Putamen (tissue), 1 donor: ENCODE measurements at regions not wholly inside any gene's neighbourhood (a gene's known extent, or its start where the extent isn't known, plus 50 kb on each side); places are given as distances from the start of the nearest gene placed in this dataset.
A peak's percentile ranks its signal among the peaks of the same experiment; 100 is the strongest.
"Not testable (repeated sequence)": the region's sequence is repeated elsewhere in the genome, so short reads cannot be mapped to it uniquely, and the experiment has no call there.

Experiments
- DNase-seq: peaks from one replicate; pipeline ENCODE4 v3.0.0-alpha.2; 2016; ENCODE audit warnings: low spot score

GRCh38 chr12:19988948-19989347 is 379.4 kb upstream of the PDE3A start:
- no peak for DNase-seq

DNA sequence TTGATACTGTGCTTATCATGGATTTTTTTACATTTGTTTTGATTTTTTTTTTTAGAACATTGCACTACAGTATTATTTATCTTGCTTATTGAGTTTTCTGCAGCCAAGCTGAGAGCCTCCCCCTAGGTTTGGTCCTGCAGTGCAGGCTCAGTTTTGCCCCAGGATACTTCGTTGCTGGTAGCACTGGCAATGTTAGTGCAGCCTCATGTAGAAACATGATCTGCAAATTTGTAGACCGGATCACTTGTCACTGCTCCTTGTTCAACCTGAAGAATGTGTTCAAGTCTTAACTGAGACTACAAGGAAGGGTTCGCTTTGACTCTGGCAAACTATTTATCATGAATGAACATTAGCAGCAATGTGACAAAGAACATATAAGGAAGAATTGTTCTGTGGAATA is 377.2 kb upstream of the PDE3A start:
- no peak for DNase-seq

DNA sequence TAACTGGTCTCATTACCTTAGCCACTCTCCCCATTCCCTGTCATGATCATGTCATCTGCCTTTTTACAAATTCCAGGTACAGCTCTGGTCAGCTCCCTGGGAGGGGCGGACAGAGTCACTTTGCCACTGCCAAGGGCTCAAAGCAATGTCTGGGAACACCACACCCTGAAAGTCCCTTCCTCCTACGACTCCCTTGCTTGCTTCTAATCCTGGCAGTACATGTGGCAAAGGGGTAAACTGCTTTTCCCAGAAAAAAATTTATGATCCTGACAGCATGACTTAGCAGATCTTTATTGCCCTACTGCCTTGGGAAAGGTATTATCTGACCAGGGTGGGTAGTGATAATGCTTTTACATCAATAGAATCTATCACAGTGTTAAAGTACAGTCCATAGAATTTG is 376.0 kb upstream of the PDE3A start:
- DNase-seq, result no peak

GRCh38 chr12:19994968-19995367 is 373.4 kb upstream of the PDE3A start:
- DNase-seq, result no peak

DNA sequence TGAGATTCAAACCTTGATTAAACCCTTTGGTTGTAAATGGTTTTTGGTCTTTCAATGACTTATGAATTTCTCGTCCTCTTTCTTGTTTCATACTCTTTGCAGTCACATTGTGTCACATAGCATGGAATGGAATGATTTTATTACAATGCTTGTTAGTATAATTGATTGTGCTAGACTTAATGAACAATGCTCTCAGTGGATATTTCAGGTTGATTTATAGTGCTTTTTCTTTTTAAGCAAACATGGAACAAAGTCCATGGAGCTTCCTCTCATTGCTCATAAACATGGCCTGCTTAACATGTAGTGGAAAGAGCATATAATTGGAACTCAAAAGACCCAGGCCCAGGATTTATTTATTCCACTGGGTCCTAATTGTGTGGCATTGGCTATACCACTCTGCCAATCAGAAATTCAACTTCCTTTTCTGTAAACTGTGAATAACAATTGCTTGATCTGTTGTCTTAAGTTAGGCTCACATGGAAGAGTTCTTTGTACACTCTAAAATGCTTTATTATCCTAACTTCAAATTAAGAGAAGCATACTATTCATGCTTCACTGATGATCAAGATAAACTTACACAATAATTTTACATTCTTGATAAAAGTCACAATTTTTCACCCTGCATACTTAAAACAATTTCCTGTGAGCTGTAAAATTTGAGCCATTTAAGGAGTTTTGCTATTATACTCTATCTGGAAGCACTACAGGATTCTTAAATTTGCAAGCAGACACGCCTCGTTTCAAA is 370.5 kb upstream of the PDE3A start:
- no peak for DNase-seq

DNA sequence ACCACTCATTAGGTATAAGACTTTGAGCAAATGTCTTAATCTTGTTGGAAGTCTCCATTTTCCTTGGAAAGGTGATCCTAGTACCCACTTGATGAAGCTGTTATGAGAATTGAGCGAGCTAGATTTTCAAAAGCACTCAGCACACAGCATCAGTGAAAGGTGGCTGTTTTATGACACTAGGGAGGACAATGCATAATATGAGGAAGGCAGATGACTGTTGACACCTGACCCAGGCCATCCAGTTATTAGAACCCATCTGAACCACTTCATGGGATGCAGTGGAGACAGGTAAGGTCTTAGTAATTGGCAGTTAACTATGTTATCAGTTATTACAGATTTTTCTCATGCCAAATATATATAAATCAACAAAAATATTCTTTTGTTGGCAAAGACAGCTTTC is 369.9 kb upstream of the PDE3A start:
- DNase-seq, result no peak

DNA sequence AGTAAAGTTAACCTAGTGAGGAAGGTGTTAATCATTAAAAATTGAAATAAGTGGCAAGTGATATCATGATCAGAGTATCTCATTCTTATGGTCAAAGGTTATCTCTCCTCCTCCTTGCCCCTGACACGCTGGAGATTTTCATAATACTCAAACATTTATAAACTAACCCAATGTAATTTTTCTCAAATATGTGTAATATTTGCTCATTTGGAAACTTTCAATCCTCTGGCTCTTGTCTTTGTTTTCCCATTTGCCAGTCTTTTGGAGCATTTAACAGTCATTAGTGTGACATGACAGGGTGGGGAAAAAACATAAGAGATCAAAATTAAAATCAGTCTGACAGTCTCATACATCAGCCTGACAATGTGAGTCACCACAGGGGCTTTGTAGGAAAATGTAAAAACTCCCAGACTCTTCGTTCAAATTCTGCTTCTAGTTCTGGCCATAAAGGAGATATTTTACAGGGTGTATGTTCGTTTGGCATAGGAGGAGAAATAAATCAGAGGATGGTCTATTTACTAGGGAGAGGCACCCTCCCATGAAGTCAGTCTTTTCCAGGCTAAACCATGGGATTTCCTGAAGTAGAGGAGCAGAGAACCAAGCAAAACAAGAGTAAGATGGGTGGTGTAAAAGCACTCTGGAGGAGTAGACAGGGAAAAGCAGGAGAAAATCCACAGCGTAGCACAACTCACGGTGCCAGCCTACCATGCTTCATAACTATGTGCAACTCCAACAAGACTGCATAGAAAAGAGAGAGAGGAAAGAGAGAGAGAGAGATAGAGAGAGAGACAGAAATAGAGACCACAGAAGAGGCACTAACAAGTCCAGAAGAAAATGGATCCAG is 369.2 kb upstream of the PDE3A start:
- DNase-seq, result no peak

DNA sequence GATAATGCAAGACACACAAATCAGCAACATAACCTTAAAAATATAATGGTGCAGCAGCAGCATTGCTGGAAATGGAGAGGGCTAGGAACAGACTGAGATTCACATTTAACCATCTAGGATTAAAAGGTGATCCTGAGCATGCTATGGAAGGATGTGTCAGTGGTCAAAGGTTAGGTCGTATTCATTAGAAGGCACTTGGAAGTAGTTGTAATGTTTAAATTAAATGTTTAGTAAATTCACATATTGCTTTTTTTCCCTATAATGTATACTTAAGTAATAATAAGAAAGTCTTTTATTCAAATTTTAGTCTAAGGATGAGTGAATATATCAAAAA is 368.6 kb upstream of the PDE3A start:
- DNase-seq, result no peak

- DNase-seq, result no peak
Observed at GRCh38 chr12:20000229-20000849, 368.0 kb upstream of the PDE3A start.

DNA sequence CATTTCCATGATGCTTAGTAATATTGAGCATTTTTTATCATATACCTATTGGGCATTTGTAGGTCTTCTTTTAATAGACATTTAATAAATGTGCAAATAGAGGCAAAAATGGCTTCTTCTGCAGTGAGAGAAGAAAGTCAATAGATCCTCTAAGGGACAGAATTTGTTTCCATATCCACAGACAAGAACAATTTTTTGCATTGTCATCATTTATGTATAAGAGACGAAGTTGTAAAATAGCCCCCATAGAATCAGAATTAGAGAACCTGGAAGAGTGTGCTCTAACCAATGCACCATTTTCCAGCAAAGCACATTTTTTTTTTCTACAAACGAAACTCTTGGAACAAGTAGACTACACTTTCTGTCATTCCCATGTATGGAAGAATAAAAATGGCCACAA is 365.1 kb upstream of the PDE3A start:
- DNase-seq, result no peak

DNA sequence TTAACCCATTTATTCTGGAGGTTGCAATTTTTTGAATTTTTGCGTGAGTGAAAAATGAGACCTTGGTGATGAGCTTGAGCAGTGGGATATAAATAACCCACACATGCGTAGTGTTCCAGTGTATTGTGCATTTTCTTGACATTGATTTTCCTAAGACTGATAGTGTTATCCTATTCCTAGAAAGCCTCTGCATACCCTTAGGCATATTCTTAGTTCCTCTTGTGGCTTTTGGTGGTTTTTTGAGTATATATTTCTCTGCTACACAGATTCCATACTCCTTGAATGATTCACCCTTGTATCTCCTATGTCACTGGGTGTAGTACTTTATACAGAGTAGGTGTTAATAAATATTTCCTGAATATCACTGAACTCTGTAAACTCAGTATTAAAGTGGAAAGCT is 363.4 kb upstream of the PDE3A start:
- no peak for DNase-seq

GRCh38 chr12:20006871-20007730 is 361.2 kb upstream of the PDE3A start:
- DNase-seq, result no peak

DNA sequence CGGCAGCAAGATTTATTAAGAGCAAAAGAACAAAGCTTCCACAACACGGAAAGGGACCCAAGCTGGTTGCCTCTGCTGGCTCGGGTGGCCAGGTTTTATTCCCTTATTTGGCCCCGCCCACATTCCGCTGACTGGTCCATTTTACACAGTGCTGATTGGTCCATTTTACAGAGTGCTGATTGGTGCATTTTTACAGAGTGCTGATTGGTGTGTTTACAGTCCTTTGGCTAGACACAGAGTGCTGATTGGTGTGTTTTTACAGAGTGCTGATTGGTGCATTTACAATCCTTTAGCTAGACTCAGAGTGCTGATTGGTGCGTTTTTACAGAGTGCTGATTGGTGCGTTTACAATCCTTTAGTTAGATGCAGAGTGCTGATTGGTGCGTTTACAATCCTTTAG is 358.4 kb upstream of the PDE3A start:
- DNase-seq, result not testable (repeated sequence)

DNA sequence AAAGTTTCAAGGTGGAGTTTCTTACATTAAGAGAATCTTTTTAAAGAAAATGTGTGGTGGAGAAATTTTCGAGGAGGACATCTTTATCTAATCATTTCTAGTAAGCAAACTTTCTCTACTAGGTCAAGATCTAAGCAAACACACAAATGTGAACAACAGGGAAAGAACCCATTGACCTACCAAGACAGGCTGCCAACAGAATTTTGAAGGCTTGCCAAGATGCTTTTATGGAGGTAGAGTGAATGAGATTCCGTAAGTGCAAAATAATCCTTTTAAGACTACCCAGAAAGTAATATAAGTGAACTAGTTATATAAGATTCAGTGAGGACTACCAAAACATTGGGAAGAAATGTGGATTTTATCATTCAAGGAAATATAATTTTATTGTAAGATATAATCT is 357.1 kb upstream of the PDE3A start:
- DNase-seq, result peak; percentile 5

- no peak for DNase-seq
Observed at GRCh38 chr12:20017802-20018201, 350.5 kb upstream of the PDE3A start.

- no peak for DNase-seq
Observed at GRCh38 chr12:20018406-20018805, 349.9 kb upstream of the PDE3A start.

- DNase-seq, result no peak
Observed at GRCh38 chr12:20024194-20024593, 344.1 kb upstream of the PDE3A start.

DNA sequence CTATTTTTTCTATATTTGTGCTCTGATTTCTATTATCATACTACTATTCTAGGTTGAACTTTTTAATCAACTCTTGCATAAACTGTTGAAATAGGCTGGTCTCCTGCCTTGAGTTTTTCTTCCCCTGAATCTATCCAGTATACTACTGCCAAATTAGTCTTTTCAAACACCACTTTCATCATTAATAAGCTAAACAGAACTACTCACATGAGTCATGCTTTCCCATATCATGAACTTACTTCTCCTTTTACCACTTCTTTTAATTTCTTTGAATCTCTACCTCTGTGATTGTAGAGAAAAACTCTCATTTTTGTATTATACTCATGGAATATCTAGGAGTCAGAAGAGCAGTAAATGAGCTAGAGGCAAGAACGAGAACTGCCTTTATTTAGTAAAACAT is 340.3 kb upstream of the PDE3A start:
- DNase-seq, result no peak

DNA sequence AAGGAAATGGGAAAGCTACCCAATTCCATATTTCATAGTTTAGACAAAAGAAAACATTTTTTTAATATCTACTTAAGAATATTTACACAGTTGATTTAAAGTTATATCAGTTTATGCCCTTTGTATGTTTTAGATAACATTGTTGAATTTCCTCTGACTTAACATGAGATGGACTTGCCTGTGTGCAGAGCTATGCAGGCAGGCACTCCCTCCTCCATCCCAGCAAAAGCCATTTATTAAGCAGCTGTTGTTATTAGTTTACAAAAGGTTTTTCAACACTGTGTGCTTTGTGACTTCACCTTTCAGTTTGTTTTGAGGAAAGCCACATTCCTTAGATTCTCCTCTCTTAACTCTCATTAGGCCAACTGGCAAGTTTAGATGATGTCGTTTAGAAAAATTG is 337.5 kb upstream of the PDE3A start:
- DNase-seq, result no peak

- DNase-seq, result no peak
Observed at GRCh38 chr12:20039562-20039961, 328.8 kb upstream of the PDE3A start.

- no peak for DNase-seq
Observed at GRCh38 chr12:20040184-20040583, 328.2 kb upstream of the PDE3A start.

GRCh38 chr12:20040831-20041230 is 327.5 kb upstream of the PDE3A start:
- DNase-seq, result no peak
